ENCODE measurements at regions not wholly inside any gene's neighbourhood (a gene's known extent, or its start where the extent isn't known, plus 50 kb on each side); places are given as distances from the start of the nearest gene placed in this dataset.

DNA sequence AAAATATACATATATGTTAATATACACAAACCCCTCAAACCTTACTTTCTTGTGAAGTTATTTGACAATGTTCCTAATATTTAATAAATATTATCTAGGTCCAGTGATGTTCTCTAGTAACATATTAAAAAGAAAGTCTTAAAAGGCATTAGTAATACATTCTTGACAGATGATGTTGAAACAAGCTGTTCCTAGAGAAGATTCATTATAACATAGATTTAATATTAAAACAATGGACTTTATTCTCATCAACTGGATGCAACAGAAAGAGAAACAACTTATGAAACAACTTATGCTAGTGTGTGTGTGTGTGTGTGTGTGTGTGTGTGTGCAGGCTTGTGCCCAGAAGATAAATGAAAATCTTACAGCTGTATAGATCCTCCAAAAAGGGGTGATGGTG is 68.5 kb upstream of the PLXNA2 start:
- H3K4me3 ChIP-seq (ENCODE audit: low read length in 3 of 3), result no peak overlapping the region
- H3K27ac ChIP-seq (ENCODE audit: low read depth in 2 of 2, low read length in 2 of 2), result no peak overlapping the region
- H3K9ac ChIP-seq (ENCODE audit: low read length in 3 of 3), result no peak overlapping the region
- H3K36me3 ChIP-seq (ENCODE audit: control insufficient read depth in 2 of 3, insufficient read depth in 3 of 3, low read length in 3 of 3), result no peaks in the 10 kb centered on the region
- intact Hi-C loops (cut with DNase I), result no loop called here
- TF ChIP-seq, protein P1, sequence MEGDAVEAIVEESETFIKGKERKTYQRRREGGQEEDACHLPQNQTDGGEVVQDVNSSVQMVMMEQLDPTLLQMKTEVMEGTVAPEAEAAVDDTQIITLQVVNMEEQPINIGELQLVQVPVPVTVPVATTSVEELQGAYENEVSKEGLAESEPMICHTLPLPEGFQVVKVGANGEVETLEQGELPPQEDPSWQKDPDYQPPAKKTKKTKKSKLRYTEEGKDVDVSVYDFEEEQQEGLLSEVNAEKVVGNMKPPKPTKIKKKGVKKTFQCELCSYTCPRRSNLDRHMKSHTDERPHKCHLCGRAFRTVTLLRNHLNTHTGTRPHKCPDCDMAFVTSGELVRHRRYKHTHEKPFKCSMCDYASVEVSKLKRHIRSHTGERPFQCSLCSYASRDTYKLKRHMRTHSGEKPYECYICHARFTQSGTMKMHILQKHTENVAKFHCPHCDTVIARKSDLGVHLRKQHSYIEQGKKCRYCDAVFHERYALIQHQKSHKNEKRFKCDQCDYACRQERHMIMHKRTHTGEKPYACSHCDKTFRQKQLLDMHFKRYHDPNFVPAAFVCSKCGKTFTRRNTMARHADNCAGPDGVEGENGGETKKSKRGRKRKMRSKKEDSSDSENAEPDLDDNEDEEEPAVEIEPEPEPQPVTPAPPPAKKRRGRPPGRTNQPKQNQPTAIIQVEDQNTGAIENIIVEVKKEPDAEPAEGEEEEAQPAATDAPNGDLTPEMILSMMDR (IDR thresholded peaks at IDR 0.05; ENCODE audit: borderline replicate concordance, extremely low read depth, insufficient read depth), result no peak
- H3K9me3 ChIP-seq (ENCODE audit: control insufficient read depth in 2 of 3, insufficient read depth in 1 of 3, low read length in 3 of 3), result no peaks in the 10 kb centered on the region
- no peaks in the 10 kb centered on the region for H3K27me3 ChIP-seq (ENCODE audit: control insufficient read depth, insufficient read depth, low read length)
- FAIRE-seq (peak; percentile 54), DNase-seq (no peak)
- H3K4me1 ChIP-seq (ENCODE audit: control insufficient read depth in 2 of 3, insufficient read depth in 2 of 3, low read depth in 1 of 3, low read length in 3 of 3), result no peaks in the 10 kb centered on the region

DNA sequence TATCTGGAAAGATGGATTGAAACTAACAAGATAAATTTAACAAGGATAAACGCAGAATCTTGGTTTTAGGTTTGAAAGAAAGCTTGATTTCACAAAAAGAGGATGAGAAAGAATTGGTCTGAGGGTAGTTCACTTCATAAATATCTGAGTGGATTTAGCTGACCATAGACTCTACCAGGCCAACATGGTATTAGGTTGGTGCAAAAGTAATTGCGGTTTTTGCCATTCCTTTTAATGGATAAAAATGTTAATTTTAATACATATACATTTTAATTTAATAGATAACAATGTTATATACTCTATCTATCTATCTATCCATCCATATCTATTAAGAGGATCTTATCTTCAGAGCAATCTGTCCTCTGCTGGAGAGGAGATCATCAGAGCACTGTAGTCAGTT is 70.2 kb upstream of the PLXNA2 start:
- no peak overlapping the region for H3K9ac ChIP-seq (ENCODE audit: low read length in 3 of 3)
- FAIRE-seq (no peak), DNase-seq (no peak)
- intact Hi-C loops (cut with DNase I), result no loop called here
- H3K27me3 ChIP-seq (ENCODE audit: control insufficient read depth, insufficient read depth, low read length), result no peaks in the 10 kb centered on the region
- no peaks in the 10 kb centered on the region for H3K9me3 ChIP-seq (ENCODE audit: control insufficient read depth in 2 of 3, insufficient read depth in 1 of 3, low read length in 3 of 3)
- TF ChIP-seq, protein P1 (IDR thresholded peaks at IDR 0.05; ENCODE audit: borderline replicate concordance, extremely low read depth, insufficient read depth), result no peak
- H3K4me1 ChIP-seq (ENCODE audit: control insufficient read depth in 2 of 3, insufficient read depth in 2 of 3, low read depth in 1 of 3, low read length in 3 of 3), result no peaks in the 10 kb centered on the region
- no peak overlapping the region for H3K4me3 ChIP-seq (ENCODE audit: low read length in 3 of 3)
- H3K27ac ChIP-seq (ENCODE audit: low read depth in 2 of 2, low read length in 2 of 2), result no peak overlapping the region
- no peaks in the 10 kb centered on the region for H3K36me3 ChIP-seq (ENCODE audit: control insufficient read depth in 2 of 3, insufficient read depth in 3 of 3, low read length in 3 of 3)

DNA sequence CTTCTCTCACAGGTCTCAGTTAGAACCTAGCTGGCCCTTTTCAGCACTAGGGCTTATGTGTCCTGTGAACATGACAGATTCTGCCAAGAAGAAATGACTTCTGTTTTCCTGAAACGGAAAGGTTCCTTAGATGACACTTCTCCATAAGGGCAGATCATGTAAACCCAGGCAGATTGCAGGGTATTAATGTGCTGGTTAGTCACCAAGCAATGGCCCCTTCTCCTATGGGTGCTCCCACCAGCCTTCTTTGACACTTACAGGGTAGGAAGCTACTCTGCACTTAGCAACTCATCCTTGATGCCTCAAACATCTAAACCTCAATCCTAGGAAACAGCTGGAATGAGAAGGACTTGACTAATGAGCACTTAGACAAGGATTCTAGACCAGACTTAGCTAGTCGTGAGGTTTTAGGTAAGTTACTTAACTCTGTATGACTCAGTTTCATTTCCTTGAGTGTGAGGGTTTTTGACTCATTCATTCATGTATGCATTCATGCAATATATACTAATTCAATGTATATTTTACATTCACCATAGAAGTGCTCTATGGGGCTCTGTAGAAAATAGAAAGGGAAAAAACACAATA is 74.1 kb upstream of the PLXNA2 start:
- TF ChIP-seq, protein P1 (IDR thresholded peaks at IDR 0.05; ENCODE audit: borderline replicate concordance, extremely low read depth, insufficient read depth), result no peak

DNA sequence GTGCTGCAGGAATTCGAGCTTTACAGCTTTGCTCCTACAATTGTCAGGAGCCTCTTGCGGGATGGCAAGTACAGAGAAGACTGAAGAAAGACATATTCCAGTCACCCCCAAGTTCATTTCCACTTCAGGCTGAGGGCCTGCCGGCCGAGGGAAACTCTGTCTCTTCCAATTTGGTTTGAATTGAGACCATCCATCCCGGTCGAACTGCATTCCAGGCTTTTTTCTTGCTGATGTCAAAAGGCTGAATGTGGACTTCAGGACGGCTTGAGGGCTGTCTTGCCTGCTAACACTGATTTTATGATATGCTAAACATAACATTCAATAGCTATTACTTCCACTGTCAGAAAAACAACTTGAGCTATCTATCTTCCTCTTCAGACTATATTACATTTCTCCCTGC is 79.8 kb upstream of the PLXNA2 start:
- intact Hi-C loops (cut with DNase I), result no loop called here
- Histone ChIP-seq H3K9ac (ENCODE audit: low read length in 3 of 3) (no peak overlapping the region), H3K4me3 (ENCODE audit: low read length in 3 of 3) (no peak overlapping the region), H3K4me1 (ENCODE audit: control insufficient read depth in 2 of 3, insufficient read depth in 2 of 3, low read depth in 1 of 3, low read length in 3 of 3) (no peaks in the 10 kb centered on the region), H3K27ac (ENCODE audit: low read depth in 2 of 2, low read length in 2 of 2) (no peak overlapping the region), H3K36me3 (ENCODE audit: control insufficient read depth in 2 of 3, insufficient read depth in 3 of 3, low read length in 3 of 3) (no peaks in the 10 kb centered on the region), H3K9me3 (ENCODE audit: control insufficient read depth in 2 of 3, insufficient read depth in 1 of 3, low read length in 3 of 3) (no peaks in the 10 kb centered on the region), H3K27me3 (ENCODE audit: control insufficient read depth, insufficient read depth, low read length) (no peaks in the 10 kb centered on the region)
- FAIRE-seq (no peak), DNase-seq (no peak)
- TF ChIP-seq, protein P1 (IDR thresholded peaks at IDR 0.05; ENCODE audit: borderline replicate concordance, extremely low read depth, insufficient read depth), result no peak

More for the DNA sequence above, 74.1 kb upstream of the PLXNA2 start:
- Histone ChIP-seq H3K4me1 (ENCODE audit: control insufficient read depth in 2 of 3, insufficient read depth in 2 of 3, low read depth in 1 of 3, low read length in 3 of 3) (no peaks in the 10 kb centered on the region), H3K9me3 (ENCODE audit: control insufficient read depth in 2 of 3, insufficient read depth in 1 of 3, low read length in 3 of 3) (no peaks in the 10 kb centered on the region), H3K27ac (ENCODE audit: low read depth in 2 of 2, low read length in 2 of 2) (no peak overlapping the region), H3K27me3 (ENCODE audit: control insufficient read depth, insufficient read depth, low read length) (no peaks in the 10 kb centered on the region), H3K9ac (ENCODE audit: low read length in 3 of 3) (no peak overlapping the region), H3K36me3 (ENCODE audit: control insufficient read depth in 2 of 3, insufficient read depth in 3 of 3, low read length in 3 of 3) (no peaks in the 10 kb centered on the region), H3K4me3 (ENCODE audit: low read length in 3 of 3) (no peak overlapping the region)
- intact Hi-C loops (cut with DNase I), result no loop called here
- FAIRE-seq, result no peak
- DNase-seq, result no peak
